ENCODE measurements at regions not wholly inside any gene's neighbourhood (a gene's known extent, or its start where the extent isn't known, plus 50 kb on each side); places are given as distances from the start of the nearest gene placed in this dataset.

- TF ChIP-seq TAF1 (IDR thresholded peaks at IDR 0.05; ENCODE audit: borderline replicate concordance, insufficient read depth, low read length) (no peak), POLR2AphosphoS5 (IDR thresholded peaks at IDR 0.05; ENCODE audit: low read depth, low read length) (no peak), SIN3A (IDR thresholded peaks at IDR 0.05; ENCODE audit: borderline replicate concordance, insufficient read depth, low read length) (no peak), FOXP2 (optimal IDR thresholded peaks at IDR 0.05; ENCODE audit: borderline replicate concordance, extremely low read depth, extremely low read length, insufficient read depth) (no peak), REST (IDR thresholded peaks at IDR 0.05; ENCODE audit: insufficient read depth in 1 of 2, low read depth in 2 of 2, low read length in 2 of 2) (no peak)
These were observed 306.6 kb downstream of the SPATA31D1 start for GRCh38 chr9:82295181-82295580.

GRCh38 chr9:82299870-82300269 is 311.3 kb downstream of the SPATA31D1 start:
- TF ChIP-seq REST (IDR thresholded peaks at IDR 0.05; ENCODE audit: insufficient read depth in 1 of 2, low read depth in 2 of 2, low read length in 2 of 2): no peak

GRCh38 chr9:82302968-82303655 is 314.5 kb downstream of the SPATA31D1 start:
- TF ChIP-seq POLR2AphosphoS5 (IDR thresholded peaks at IDR 0.05; ENCODE audit: low read depth, low read length) (no peak), SIN3A (IDR thresholded peaks at IDR 0.05; ENCODE audit: borderline replicate concordance, insufficient read depth, low read length) (no peak), REST (IDR thresholded peaks at IDR 0.05; ENCODE audit: insufficient read depth in 1 of 2, low read depth in 2 of 2, low read length in 2 of 2) (no peak), FOXP2 (optimal IDR thresholded peaks at IDR 0.05; ENCODE audit: borderline replicate concordance, extremely low read depth, extremely low read length, insufficient read depth) (no peak), TAF1 (IDR thresholded peaks at IDR 0.05; ENCODE audit: borderline replicate concordance, insufficient read depth, low read length) (no peak)

- TF ChIP-seq TAF1 (IDR thresholded peaks at IDR 0.05; ENCODE audit: borderline replicate concordance, insufficient read depth, low read length) (no peak), SIN3A (IDR thresholded peaks at IDR 0.05; ENCODE audit: borderline replicate concordance, insufficient read depth, low read length) (no peak), FOXP2 (optimal IDR thresholded peaks at IDR 0.05; ENCODE audit: borderline replicate concordance, extremely low read depth, extremely low read length, insufficient read depth) (no peak), POLR2AphosphoS5 (IDR thresholded peaks at IDR 0.05; ENCODE audit: low read depth, low read length) (no peak), REST (IDR thresholded peaks at IDR 0.05; ENCODE audit: insufficient read depth in 1 of 2, low read depth in 2 of 2, low read length in 2 of 2) (no peak)
These were observed 320.3 kb downstream of the SPATA31D1 start for GRCh38 chr9:82308836-82309235.

- TF ChIP-seq SIN3A (IDR thresholded peaks at IDR 0.05; ENCODE audit: borderline replicate concordance, insufficient read depth, low read length) (no peak), FOXP2 (optimal IDR thresholded peaks at IDR 0.05; ENCODE audit: borderline replicate concordance, extremely low read depth, extremely low read length, insufficient read depth) (no peak), REST (IDR thresholded peaks at IDR 0.05; ENCODE audit: insufficient read depth in 1 of 2, low read depth in 2 of 2, low read length in 2 of 2) (no peak), TAF1 (IDR thresholded peaks at IDR 0.05; ENCODE audit: borderline replicate concordance, insufficient read depth, low read length) (no peak), POLR2AphosphoS5 (IDR thresholded peaks at IDR 0.05; ENCODE audit: low read depth, low read length) (no peak)
These were observed 325.1 kb downstream of the SPATA31D1 start for GRCh38 chr9:82313697-82314096.

Measured in PFSK-1 (cell line).